Skeletal muscle tissue (tissue), 3 donors: ENCODE measurements at regions not wholly inside any gene's neighbourhood (a gene's known extent, or its start where the extent isn't known, plus 50 kb on each side); places are given as distances from the start of the nearest gene placed in this dataset.
A peak's percentile ranks its signal among the peaks of the same experiment; 100 is the strongest.

Experiments used
- H3K27ac ChIP-seq: one replicate; pipeline ENCODE4 v1.7.0; 2013; ENCODE audit warnings: mild to moderate bottlenecking, low read depth, low read length, inconsistent platforms
- H3K27me3 ChIP-seq, 3 donors: one replicate each; pipeline ENCODE4 v1.7.0; 2013; ENCODE audit warnings: low read length in 3 of 3; ENCODE audit not compliant: control insufficient read depth in 3 of 3, insufficient read depth in 3 of 3
- H3K36me3 ChIP-seq, 3 donors: one replicate each; pipeline ENCODE4 v1.7.0; 2013; ENCODE audit warnings: low read length in 3 of 3; ENCODE audit not compliant: control insufficient read depth in 3 of 3, insufficient read depth in 3 of 3
- H3K4me1 ChIP-seq, 3 donors: one replicate each; pipeline ENCODE4 v1.7.0; 2013; ENCODE audit warnings: low read length in 3 of 3, mild to moderate bottlenecking in 3 of 3; ENCODE audit not compliant: control insufficient read depth in 3 of 3, insufficient read depth in 3 of 3
- H3K4me3 ChIP-seq, 3 donors: one replicate each; pipeline ENCODE4 v1.7.0; 2013; ENCODE audit warnings: low read length in 3 of 3
- H3K9ac ChIP-seq, 3 donors: one replicate each; pipeline ENCODE4 v1.7.0; 2013; ENCODE audit warnings: low read length in 3 of 3, mild to moderate bottlenecking in 3 of 3, moderate library complexity in 2 of 3, low read depth in 1 of 3
- H3K9me3 ChIP-seq, 3 donors: one replicate each; pipeline ENCODE4 v1.7.0; 2013; ENCODE audit warnings: low read length in 3 of 3; ENCODE audit not compliant: control insufficient read depth in 3 of 3
- donor health status: Osteomylitis.

DNA sequence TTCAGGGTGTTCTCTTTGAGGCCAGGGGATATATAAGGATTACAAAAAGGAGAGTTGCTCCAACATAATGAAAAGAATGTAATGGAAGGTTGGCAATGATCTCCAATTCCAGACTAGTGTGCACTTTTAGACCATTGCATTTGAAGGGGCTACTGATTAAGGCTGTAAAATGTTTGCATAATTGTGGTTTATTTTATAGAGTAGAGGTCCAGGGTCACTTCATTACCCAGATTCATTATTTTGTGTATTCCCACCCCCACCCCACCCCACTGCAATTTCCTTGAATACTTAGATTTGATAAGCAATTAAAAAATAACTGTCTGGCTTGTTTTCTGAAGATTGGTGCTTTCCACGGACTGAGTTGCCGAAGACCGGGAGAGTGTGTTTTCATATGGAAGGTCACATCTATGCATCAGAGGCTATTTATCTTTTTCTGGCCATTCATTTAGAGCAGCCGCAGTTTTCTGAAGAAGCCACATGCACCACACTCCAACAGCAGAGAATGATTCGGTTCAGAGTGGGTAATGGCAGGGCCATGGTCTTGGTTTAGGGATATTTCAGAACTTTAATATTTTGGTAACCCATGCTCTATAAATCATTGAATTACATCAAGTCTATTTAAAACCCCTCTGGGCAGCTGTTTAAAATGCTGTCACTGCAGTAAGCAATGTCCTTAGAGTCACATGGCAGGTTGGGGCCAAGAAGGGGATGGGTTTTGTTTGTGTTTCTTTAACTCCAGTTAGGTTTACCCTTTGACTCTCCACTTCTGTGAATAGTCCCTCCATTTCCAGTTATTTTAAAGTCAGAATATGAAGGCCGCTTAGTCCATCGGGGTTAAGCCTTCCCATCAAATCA, 94.6 kb downstream of the TMEM30B start:
- Histone ChIP-seq H3K36me3 (no peaks in the 10 kb centered on the region), H3K4me3 (no peak overlapping the region), H3K4me1 (peaks cover 17 to 29% (median 17%) of the 10 kb centered on the region in 3 donors), H3K27ac (peak overlapping the region; percentile 67), H3K27me3 (no peaks in the 10 kb centered on the region), H3K9me3 (no peaks in the 10 kb centered on the region), H3K9ac (peak overlapping the region in 2 of 3 donors; percentile 14 to 58)

DNA sequence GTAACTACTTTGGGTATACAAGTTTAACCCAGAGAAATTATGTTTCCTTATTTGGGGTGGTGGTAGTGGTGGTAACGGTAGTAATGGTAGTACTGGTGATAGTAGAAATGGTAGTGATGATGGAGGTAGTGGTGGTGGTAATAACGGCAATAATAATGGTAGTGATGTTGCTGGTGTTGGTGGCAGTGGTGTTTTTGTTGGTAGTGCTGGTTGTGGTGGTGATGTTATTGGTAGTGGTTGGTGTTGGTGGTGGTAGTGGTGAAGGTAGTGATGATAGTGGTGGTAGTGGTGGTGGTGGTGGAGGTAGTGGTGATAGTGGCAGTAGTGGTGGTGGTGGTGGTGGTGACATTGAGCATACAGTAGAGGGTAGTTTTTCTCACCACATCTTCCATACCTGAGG, 95.6 kb downstream of the TMEM30B start:
- Histone ChIP-seq H3K4me1 (peaks cover 16 to 29% (median 17%) of the 10 kb centered on the region in 3 donors), H3K9ac (no peak overlapping the region), H3K36me3 (no peaks in the 10 kb centered on the region), H3K27me3 (no peaks in the 10 kb centered on the region), H3K27ac (no peak overlapping the region), H3K4me3 (no peak overlapping the region), H3K9me3 (no peaks in the 10 kb centered on the region)

DNA sequence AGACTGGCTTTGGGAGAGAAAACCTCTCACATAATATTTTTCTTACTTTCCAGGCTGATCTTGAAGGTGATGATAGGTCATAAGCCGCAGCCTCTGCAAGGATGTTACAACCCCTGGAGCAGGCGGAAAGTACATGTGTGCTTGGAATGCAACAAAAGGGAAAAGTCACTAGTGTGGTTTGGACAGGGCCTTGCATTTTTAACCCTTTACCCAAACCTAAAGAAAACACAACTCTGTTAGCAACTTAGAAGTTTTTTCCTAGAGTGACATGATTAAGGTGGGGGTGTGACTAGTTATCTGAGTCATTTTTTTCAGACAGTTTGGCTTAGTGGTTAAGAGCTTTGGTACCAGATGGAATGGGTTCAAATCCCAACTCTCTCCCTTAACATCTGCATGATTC, 97.0 kb downstream of the TMEM30B start:
- H3K27ac ChIP-seq = no peak overlapping the region
- no peak overlapping the region for H3K9ac ChIP-seq
- H3K4me3 ChIP-seq = no peak overlapping the region
- H3K9me3 ChIP-seq = no peaks in the 10 kb centered on the region
- no peaks in the 10 kb centered on the region for H3K27me3 ChIP-seq
- H3K4me1 ChIP-seq = peaks cover 12 to 25% (median 17%) of the 10 kb centered on the region in 3 donors
- no peaks in the 10 kb centered on the region for H3K36me3 ChIP-seq

DNA sequence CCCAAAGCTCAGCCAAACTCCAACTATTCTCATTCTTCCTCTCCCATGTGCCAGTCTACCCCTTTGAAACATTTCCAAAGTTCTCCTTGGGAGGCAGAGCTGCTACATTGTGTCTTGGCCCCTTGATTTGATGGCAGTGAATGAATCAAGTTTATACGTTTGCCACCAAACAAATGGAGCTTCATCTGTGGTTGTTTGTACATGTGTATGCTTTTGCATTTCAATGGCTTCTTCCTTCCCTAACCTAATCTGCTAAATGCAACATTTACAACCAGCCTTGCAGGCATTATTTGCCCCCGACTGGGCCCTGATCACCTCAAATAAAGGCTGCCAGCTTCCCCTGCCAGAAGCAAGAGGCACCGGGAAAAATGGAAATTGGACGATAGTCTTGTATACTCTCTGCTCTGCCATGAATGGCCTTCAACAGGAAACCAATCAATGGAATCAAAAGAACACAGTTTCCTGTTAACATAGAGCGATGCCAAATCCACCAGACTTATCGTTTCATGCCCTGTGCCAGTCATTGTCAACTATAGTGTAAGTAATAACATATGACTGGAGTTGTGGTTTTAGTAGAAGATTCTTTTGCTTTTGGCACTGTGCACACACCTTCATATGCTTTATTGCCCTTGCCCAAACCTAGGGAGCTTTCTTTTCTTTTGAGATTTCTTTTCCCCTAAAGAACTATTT, 97.8 kb downstream of the TMEM30B start:
- Histone ChIP-seq H3K36me3 (no peaks in the 10 kb centered on the region), H3K27me3 (no peaks in the 10 kb centered on the region), H3K4me1 (peaks cover 16 to 29% (median 17%) of the 10 kb centered on the region in 3 donors), H3K27ac (no peak overlapping the region), H3K9ac (no peak overlapping the region), H3K4me3 (no peak overlapping the region), H3K9me3 (no peaks in the 10 kb centered on the region)

DNA sequence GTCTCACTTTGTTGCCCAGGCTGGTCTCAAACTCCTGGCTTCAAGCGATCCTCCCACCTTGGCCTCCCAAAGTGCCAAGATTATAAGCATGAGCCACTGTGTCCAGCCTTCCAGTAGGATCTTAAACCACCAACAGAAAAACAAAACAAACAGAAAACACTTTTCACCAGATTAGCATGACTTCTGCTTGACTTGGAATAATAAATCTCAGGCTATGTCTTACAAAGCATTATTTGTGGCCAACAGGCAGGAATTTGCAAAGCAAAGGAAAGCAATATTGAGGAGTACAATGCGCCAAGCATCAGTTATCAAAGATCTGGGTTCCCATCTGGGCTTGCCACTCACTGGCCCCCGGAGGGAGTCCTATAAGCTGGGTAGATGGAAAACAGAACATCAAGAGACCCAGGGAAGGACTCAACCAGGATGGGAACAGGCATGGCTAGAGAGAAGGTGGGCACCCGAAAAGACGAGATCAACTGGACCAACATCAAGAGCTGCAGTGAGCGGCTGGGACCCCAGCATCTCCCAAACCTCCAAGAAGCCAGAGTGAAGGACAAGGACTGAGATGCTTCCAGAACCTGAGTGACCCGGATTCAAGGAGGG, 101.2 kb downstream of the TMEM30B start:
- peaks cover 0 to 14% (median 9%) of the 10 kb centered on the region in 3 donors for H3K4me1 ChIP-seq
- H3K9ac ChIP-seq = no peak overlapping the region
- no peaks in the 10 kb centered on the region for H3K9me3 ChIP-seq
- no peaks in the 10 kb centered on the region for H3K27me3 ChIP-seq
- no peak overlapping the region for H3K27ac ChIP-seq
- H3K36me3 ChIP-seq = no peaks in the 10 kb centered on the region
- H3K4me3 ChIP-seq = no peak overlapping the region

DNA sequence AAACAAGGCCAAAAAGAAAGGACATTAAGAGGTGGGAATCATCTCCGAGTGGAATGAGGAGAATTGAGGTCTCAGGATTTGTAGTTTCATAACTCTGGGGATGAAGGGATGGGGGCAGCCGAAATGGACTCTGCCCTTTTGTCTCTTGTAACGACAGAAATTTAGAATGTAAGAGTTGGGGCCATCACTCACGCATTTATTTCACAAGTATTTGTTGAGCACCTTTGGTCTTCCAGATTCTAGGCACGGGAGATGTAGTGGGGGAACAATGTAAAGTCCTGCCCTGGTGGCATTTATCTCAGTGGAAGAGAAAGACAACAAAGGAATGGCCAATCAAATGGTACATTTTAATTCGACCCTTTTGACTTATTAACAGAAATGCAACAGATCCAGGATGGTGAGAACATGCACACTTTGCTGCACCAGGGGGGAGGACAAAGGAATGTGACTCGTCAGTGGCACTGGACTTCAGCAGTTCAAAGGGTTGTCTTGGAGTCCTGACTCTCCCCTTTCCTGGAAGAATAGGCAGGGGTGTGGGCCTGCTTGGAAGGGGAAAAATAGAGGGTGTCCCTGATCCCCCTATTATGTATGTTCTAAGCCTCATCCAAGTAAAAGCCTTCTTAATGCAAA, 102.0 kb downstream of the TMEM30B start:
- Histone ChIP-seq H3K9ac (no peak overlapping the region), H3K27me3 (no peaks in the 10 kb centered on the region), H3K27ac (no peak overlapping the region), H3K36me3 (no peaks in the 10 kb centered on the region), H3K4me3 (no peak overlapping the region), H3K9me3 (no peaks in the 10 kb centered on the region), H3K4me1 (peaks cover 0 to 14% (median 9%) of the 10 kb centered on the region in 3 donors)

DNA sequence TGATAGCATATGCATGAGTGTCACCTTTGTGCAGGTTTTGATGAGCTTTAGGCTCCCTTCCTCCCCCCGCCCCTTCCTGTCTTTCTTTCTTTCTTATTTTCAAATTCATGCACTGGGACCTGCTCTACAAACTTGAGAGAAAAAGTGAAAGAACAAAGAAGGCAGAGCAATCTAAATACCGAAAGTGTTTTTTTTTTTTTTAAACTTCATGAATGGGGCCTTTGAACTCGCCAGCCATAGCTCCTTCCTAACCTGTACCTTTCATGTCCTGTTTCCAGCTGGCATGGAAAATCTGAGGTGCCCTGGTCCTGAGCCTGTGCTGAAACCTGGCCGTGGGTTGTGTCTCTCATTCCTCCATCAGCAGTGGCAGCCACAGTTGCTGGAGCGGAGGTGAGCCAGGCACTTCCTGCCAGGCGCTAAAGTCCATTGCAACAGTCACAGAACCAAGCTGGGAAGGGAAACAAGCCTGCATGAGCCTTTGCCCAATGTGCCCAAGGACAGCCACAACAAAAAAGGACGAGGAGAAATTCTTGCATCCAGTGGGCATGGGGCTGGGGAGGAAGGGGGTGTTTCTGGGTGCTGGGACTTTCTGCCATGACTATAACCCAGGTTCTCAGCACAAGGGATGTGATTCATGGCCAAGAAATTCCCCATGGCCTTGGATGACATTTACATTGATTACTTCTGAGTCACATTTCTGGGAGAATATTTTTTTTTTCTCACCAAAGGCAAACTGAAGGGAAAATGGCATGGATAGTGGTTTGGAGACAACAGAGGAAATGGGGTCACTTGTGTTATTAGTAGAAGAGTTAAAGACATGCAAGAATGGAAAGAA, 102.7 kb downstream of the TMEM30B start:
- Histone ChIP-seq H3K9ac (peak overlapping the region in 1 of 3 donors; percentile 20), H3K27ac (peak overlapping the region; percentile 36), H3K27me3 (no peaks in the 10 kb centered on the region)

DNA sequence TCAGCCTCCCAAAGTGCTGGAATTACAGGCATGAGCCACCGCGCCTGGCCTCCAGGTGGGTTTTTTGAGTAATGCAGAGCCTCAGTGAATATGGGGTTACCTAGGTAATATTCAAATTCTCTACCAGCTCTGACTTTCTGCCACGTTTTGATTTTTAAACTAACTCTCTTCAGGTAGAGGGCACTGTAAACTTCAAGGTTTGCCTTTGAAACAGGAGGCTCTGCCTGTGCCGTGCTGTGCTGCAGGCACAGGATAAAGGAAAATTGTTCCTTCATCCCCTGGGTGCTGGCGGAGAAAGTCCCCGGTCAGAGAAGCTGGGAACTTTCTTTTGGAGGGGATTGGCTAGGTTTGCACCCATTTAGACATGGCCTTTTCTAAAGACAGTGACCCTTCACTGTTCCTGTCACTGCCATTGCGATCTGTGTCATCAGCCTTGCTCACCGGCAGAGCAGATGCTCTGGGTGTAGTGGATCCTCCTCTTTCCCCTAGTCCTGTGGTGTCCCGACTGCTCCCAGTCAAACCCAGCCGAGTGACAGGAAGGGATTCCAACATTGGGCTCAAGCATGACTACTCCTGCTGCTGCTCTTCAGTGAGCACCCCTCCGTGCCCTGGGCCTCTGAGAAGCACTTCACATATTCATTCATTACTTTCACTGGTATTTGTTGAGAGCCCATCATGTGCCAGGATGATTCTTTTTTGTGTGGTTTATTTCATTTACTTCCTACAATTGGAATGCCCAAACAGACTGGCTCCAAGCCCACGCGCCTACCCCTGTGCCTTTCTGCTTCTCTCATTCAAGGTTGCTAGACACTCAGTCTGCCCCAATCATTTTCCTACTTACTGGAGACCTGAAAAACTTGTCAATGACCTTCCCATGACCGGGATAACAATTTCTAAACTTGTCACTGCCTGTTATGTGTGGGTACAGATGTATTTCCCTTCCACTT, 103.6 kb downstream of the TMEM30B start:
- Histone ChIP-seq H3K9me3 (no peaks in the 10 kb centered on the region), H3K9ac (peak overlapping the region in 1 of 3 donors; percentile 20), H3K36me3 (no peaks in the 10 kb centered on the region), H3K4me3 (no peak overlapping the region), H3K4me1 (peaks cover 0 to 14% (median 9%) of the 10 kb centered on the region in 3 donors), H3K27me3 (no peaks in the 10 kb centered on the region), H3K27ac (no peak overlapping the region)

More for the DNA sequence above, 102.7 kb downstream of the TMEM30B start:
- H3K9me3 ChIP-seq = no peaks in the 10 kb centered on the region
- no peak overlapping the region for H3K4me3 ChIP-seq
- H3K4me1 ChIP-seq = peaks cover 0 to 14% (median 9%) of the 10 kb centered on the region in 3 donors
- H3K36me3 ChIP-seq = no peaks in the 10 kb centered on the region
